CMK (cell line): ENCODE measurements at regions not wholly inside any gene's neighbourhood (a gene's known extent, or its start where the extent isn't known, plus 50 kb on each side); places are given as distances from the start of the nearest gene placed in this dataset.

ENCODE experiments used
- DNase-seq: peaks from one replicate; pipeline ENCODE4 v3.0.0-alpha.2; 2010; ENCODE audit warnings: low read depth

GRCh38 chr5:92795633-92796032 lies 785.4 kb downstream of the NR2F1-AS1 start:
- DNase-seq, result no peak

GRCh38 chr5:92780057-92780456 lies 801.0 kb downstream of the NR2F1-AS1 start:
- DNase-seq, result no peak

- no peak for DNase-seq
Measured at GRCh38 chr5:92779536-92779935, 801.5 kb downstream of the NR2F1-AS1 start.

GRCh38 chr5:92778261-92778660 lies 802.8 kb downstream of the NR2F1-AS1 start:
- no peak for DNase-seq

- no peak for DNase-seq
Measured at GRCh38 chr5:92777421-92777820, 803.6 kb downstream of the NR2F1-AS1 start.

- no peak for DNase-seq
Measured at GRCh38 chr5:92775711-92776615, 805.1 kb downstream of the NR2F1-AS1 start.

GRCh38 chr5:92769978-92770377 lies 811.0 kb downstream of the NR2F1-AS1 start:
- no peak for DNase-seq

- no peak for DNase-seq
Measured at GRCh38 chr5:92761585-92761984, 819.4 kb downstream of the NR2F1-AS1 start.

- DNase-seq, result no peak
Measured at GRCh38 chr5:92760550-92760949, 820.5 kb downstream of the NR2F1-AS1 start.

GRCh38 chr5:92758552-92758951 lies 822.5 kb downstream of the NR2F1-AS1 start:
- no peak for DNase-seq

- no peak for DNase-seq
Measured at GRCh38 chr5:92749943-92750342, 831.1 kb downstream of the NR2F1-AS1 start.

- DNase-seq, result no peak
Measured at GRCh38 chr5:92748072-92748676, 832.8 kb downstream of the NR2F1-AS1 start.

GRCh38 chr5:92741906-92742305 lies 839.1 kb downstream of the NR2F1-AS1 start:
- no peak for DNase-seq

GRCh38 chr5:92734211-92734940 lies 846.6 kb downstream of the NR2F1-AS1 start:
- DNase-seq, result no peak

- no peak for DNase-seq
Measured at GRCh38 chr5:92730486-92730885, 850.5 kb downstream of the NR2F1-AS1 start.

- no peak for DNase-seq
Measured at GRCh38 chr5:92729088-92729487, 851.9 kb downstream of the NR2F1-AS1 start.

- no peak for DNase-seq
Measured at GRCh38 chr5:92715946-92716520, 865.0 kb downstream of the NR2F1-AS1 start.

- DNase-seq, result no peak
Measured at GRCh38 chr5:92713826-92714225, 867.2 kb downstream of the NR2F1-AS1 start.

GRCh38 chr5:92713335-92713743 lies 867.7 kb downstream of the NR2F1-AS1 start:
- DNase-seq, result no peak

GRCh38 chr5:92711956-92712355 lies 869.1 kb downstream of the NR2F1-AS1 start:
- no peak for DNase-seq

GRCh38 chr5:92704590-92704989 lies 876.4 kb downstream of the NR2F1-AS1 start:
- DNase-seq, result no peak

GRCh38 chr5:92703976-92704375 lies 877.0 kb downstream of the NR2F1-AS1 start:
- DNase-seq, result no peak
